Stimulated activated CD4-positive, alpha-beta T cell treated with anti-CD3 and anti-CD28 coated beads, Interleukin-1b, Interleukin-23, amount 100 ng/mL, for 4 hours (primary cell): ENCODE measurements at regions not wholly inside any gene's neighbourhood (a gene's known extent, or its start where the extent isn't known, plus 50 kb on each side); places are given as distances from the start of the nearest gene placed in this dataset.

Experiments used
- DNase-seq, 2 donors: peaks; one replicate each; pipeline ENCODE4 v3.0.0-alpha.2; 2020; ENCODE audit warnings: low read depth in 2 of 2

GRCh38 chr17:71145486-71145885 is 975.3 kb upstream of the SOX9 start:
- no peak for DNase-seq

GRCh38 chr17:71147906-71148305 is 972.9 kb upstream of the SOX9 start:
- no peak for DNase-seq

- no peak for DNase-seq
Measured at GRCh38 chr17:71149607-71150006, 971.2 kb upstream of the SOX9 start.

- no peak for DNase-seq
Measured at GRCh38 chr17:71157297-71157696, 963.5 kb upstream of the SOX9 start.

GRCh38 chr17:71158437-71158836 is 962.4 kb upstream of the SOX9 start:
- DNase-seq, result no peak

- no peak for DNase-seq
Measured at GRCh38 chr17:71163121-71163812, 957.6 kb upstream of the SOX9 start.

- no peak for DNase-seq
Measured at GRCh38 chr17:71163813-71164122, 957.1 kb upstream of the SOX9 start.

GRCh38 chr17:71164561-71164960 is 956.3 kb upstream of the SOX9 start:
- DNase-seq, result no peak

GRCh38 chr17:71166311-71166710 is 954.5 kb upstream of the SOX9 start:
- no peak for DNase-seq

- DNase-seq, result no peak
Measured at GRCh38 chr17:71168053-71168741, 952.6 kb upstream of the SOX9 start.

- DNase-seq, result no peak
Measured at GRCh38 chr17:71170070-71170469, 950.8 kb upstream of the SOX9 start.

GRCh38 chr17:71171270-71171669 is 949.5 kb upstream of the SOX9 start:
- DNase-seq, result no peak

- no peak for DNase-seq
Measured at GRCh38 chr17:71173991-71174390, 946.8 kb upstream of the SOX9 start.

- no peak for DNase-seq
Measured at GRCh38 chr17:71176331-71176730, 944.5 kb upstream of the SOX9 start.

GRCh38 chr17:71176928-71177443 is 943.8 kb upstream of the SOX9 start:
- DNase-seq, result no peak

GRCh38 chr17:71180801-71181385 is 939.9 kb upstream of the SOX9 start:
- no peak for DNase-seq

- no peak for DNase-seq
Measured at GRCh38 chr17:71183066-71183660, 937.7 kb upstream of the SOX9 start.

GRCh38 chr17:71184716-71185115 is 936.1 kb upstream of the SOX9 start:
- no peak for DNase-seq

GRCh38 chr17:71187145-71187878 is 933.5 kb upstream of the SOX9 start:
- no peak for DNase-seq

GRCh38 chr17:71188811-71189492 is 931.9 kb upstream of the SOX9 start:
- no peak for DNase-seq

- no peak for DNase-seq
Measured at GRCh38 chr17:71189493-71189831, 931.4 kb upstream of the SOX9 start.
